Memory B cell (primary cell): ENCODE measurements at regions not wholly inside any gene's neighbourhood (a gene's known extent, or its start where the extent isn't known, plus 50 kb on each side); places are given as distances from the start of the nearest gene placed in this dataset.

Experiments
- ATAC-seq: fragments of 150-1000 bp; cut with Tn5 transposase; 2 replicates; pipeline ENCODE4 v1.10.0; 2021; ENCODE audit warnings: low read depth, mild to moderate bottlenecking, moderate library complexity
- DNase-seq, 2 donors: peaks; one replicate each; pipeline ENCODE4 v3.0.0; 2022; ENCODE audit warnings: low spot score in 2 of 2
- H3K27ac Mint-ChIP-seq: one replicate; pipeline ENCODE4 v1.8.0; 2022; ENCODE audit warnings: mild to moderate bottlenecking, moderate library complexity, mixed read lengths
- H3K27me3 Mint-ChIP-seq: one replicate; pipeline ENCODE4 v1.8.0; 2022; ENCODE audit warnings: mixed read lengths
- H3K36me3 Mint-ChIP-seq: one replicate; pipeline ENCODE4 v1.8.0; 2022; ENCODE audit warnings: mild to moderate bottlenecking, mixed read lengths
- H3K4me1 Mint-ChIP-seq: one replicate; pipeline ENCODE4 v1.8.0; 2022; ENCODE audit warnings: mixed read lengths
- H3K4me3 Mint-ChIP-seq: one replicate; pipeline ENCODE4 v1.8.0; 2022; ENCODE audit warnings: mild to moderate bottlenecking, moderate library complexity, mixed read lengths
- H3K9me3 Mint-ChIP-seq: one replicate; pipeline ENCODE4 v1.8.0; 2022; ENCODE audit warnings: mixed read lengths

- ATAC-seq, result no peak
- Mint-ChIP-seq H3K36me3 (no peaks in the 10 kb centered on the region), H3K27me3 (peaks cover 4% of the 10 kb centered on the region), H3K4me1 (no peaks in the 10 kb centered on the region), H3K9me3 (no peaks in the 10 kb centered on the region), H3K4me3 (no peak overlapping the region), H3K27ac (no peak overlapping the region)
- no peak for DNase-seq
Measured at GRCh38 chr14:104318558-104319490, 180.4 kb downstream of the KIF26A start.

DNA sequence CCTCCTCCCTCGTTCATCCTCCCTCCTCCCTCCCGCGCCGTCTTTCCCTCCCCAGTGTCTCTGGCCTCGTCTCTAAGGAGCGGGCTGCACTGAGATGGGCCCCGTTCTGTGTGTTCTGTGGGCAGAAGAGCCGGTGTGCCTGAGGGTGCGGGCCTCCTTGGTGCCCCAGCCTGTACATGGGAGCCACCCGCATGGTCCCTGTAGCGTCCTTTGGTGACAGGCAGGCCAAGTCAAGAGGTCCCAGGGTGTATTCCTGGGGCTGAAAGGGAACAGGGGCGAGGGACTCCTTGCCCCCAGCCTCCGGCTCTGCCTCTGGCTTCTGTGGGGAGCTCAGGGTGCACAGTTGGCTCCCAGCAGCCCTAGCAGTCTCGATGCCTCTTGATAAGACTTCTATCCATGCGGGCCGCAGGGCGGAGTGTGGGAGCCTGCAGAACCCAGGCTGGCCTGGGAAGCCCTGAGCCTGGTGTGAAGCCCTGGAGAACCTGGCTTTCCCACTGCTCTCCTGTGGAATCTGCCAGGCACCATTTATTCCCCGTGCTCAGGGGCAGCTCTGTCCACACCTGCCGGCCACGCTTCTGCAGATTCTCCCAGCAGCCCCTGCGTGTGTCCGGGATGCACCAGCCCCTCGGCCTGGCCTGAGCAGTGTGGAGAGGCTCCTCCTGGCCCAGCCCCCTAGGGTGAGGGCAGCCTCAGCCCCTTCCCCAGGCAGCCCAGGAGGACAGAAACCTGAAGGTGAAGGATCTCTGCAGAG lies 181.3 kb downstream of the KIF26A start:
- no peaks in the 10 kb centered on the region for H3K4me1 Mint-ChIP-seq
- H3K36me3 Mint-ChIP-seq, result no peaks in the 10 kb centered on the region
- DNase-seq (no peak), ATAC-seq (no peak)
- no peaks in the 10 kb centered on the region for H3K9me3 Mint-ChIP-seq
- H3K27me3 Mint-ChIP-seq, result peaks cover 4% of the 10 kb centered on the region
- H3K4me3 Mint-ChIP-seq, result no peak overlapping the region
- no peak overlapping the region for H3K27ac Mint-ChIP-seq

GRCh38 chr14:104320611-104321086 lies 182.3 kb downstream of the KIF26A start:
- DNase-seq, result no peak
- Mint-ChIP-seq H3K36me3 (no peaks in the 10 kb centered on the region), H3K9me3 (no peaks in the 10 kb centered on the region), H3K4me3 (no peak overlapping the region), H3K27ac (no peak overlapping the region), H3K27me3 (peaks cover 4% of the 10 kb centered on the region), H3K4me1 (no peaks in the 10 kb centered on the region)
- ATAC-seq, result no peak

DNA sequence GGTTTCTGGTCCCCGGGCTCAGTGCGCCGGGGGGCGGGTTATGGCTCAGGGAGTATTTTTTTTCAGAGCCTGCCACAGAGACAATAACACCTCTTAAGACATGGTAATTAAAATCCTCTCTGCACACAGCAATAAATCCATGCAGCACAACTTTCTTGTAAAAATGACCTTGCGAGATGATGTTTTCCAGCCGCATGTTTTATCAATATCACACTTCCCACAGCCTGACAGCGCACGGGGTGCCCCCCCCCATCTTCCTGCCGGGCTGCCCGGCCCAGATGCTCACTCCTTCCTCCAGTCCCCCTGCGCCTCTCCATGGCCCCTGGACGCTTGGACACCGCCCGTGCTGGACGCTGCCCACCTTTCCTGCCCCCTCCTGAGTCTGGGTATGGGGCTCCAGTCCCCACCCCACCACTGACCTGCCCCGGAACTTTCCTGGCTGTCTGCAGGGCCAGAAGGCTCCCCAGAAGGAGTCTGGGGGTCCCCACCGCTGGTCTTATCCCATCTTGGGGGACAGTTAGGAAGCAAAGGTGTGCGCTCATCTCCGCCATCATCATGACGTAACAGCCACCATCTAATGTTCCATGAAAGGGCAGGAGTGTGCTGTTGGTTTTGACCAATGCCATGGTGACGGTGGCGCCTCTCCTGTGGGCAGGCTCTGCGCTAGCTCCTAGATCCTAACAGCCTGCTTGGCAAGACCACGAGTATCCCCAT lies 182.9 kb downstream of the KIF26A start:
- ATAC-seq (no peak), DNase-seq (no peak)
- Mint-ChIP-seq H3K27ac (no peak overlapping the region), H3K4me3 (no peak overlapping the region), H3K4me1 (no peaks in the 10 kb centered on the region), H3K36me3 (no peaks in the 10 kb centered on the region), H3K27me3 (peaks cover 4% of the 10 kb centered on the region), H3K9me3 (no peaks in the 10 kb centered on the region)

DNA sequence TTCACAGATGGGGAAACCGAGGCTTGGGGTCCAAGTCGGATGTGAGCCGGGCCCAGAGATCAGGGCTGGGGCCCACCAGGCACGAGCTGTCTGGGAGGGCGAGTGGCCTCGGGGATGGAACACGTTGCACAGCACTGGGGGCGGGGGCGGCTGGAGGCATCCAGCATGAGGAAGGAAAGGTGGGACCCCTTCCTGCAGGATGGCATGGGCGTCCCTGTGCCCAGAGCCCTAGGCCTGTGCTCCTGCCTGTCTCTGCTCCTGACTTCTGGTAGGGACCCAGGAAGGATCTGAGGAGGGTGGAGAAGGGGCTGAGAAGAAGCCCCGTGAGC lies 183.4 kb downstream of the KIF26A start:
- ATAC-seq (no peak), DNase-seq (no peak)
- Mint-ChIP-seq H3K27ac (no peak overlapping the region), H3K36me3 (no peaks in the 10 kb centered on the region), H3K9me3 (no peaks in the 10 kb centered on the region), H3K4me1 (no peaks in the 10 kb centered on the region), H3K4me3 (no peak overlapping the region), H3K27me3 (peaks cover 4% of the 10 kb centered on the region)

DNA sequence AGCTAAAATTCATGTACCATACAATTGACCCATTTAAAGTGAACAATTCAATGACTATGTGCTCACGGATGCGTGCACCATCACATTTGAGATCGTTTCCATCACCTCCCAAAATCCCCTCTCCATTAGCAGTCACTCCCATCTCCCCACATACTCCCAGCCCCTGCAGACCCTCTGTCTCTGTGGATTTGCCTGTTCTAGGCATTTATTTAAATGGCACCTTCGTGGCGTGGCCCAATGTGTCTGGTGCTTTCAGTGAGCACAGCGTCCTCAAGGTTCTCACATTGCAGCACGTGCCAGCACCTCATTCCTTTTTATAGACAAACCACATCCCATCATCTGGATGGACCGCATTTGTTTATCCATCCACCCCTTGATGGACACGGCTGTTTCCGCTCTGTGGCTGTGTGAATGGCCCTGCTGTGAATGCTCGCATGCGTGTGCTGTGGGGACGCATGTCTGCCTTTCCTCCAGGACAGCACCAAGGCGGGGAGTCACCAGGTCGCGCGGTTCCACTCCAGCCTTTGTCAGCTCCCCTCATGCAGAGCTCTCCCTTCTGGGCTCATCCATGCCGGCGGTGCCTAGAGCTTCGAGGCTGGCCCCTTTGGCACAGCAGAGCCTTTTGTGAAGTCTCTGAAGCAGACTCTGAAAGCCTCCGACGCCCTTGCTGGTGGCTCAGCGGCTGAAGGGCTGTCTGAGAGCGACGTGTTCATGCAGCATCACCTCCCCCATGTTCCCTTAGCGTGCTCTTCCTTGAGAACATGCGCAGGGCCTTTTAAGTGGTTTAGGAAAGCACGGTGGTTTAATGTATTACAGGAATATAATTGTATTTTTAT lies 184.4 kb downstream of the KIF26A start:
- ATAC-seq, result no peak
- DNase-seq, result no peak
- H3K4me3 Mint-ChIP-seq, result no peak overlapping the region
- H3K36me3 Mint-ChIP-seq, result no peaks in the 10 kb centered on the region
- peaks cover 4% of the 10 kb centered on the region for H3K27me3 Mint-ChIP-seq
- H3K4me1 Mint-ChIP-seq, result no peaks in the 10 kb centered on the region
- H3K9me3 Mint-ChIP-seq, result no peaks in the 10 kb centered on the region
- no peak overlapping the region for H3K27ac Mint-ChIP-seq

GRCh38 chr14:104323551-104324175 lies 185.3 kb downstream of the KIF26A start:
- Mint-ChIP-seq H3K4me3 (no peak overlapping the region), H3K9me3 (no peaks in the 10 kb centered on the region), H3K27ac (no peak overlapping the region), H3K27me3 (peaks cover 6% of the 10 kb centered on the region), H3K36me3 (no peaks in the 10 kb centered on the region), H3K4me1 (no peaks in the 10 kb centered on the region)
- DNase-seq, result no peak
- ATAC-seq, result no peak

- ATAC-seq, result no peak
- no peak for DNase-seq
- Mint-ChIP-seq H3K27me3 (peaks cover 4% of the 10 kb centered on the region), H3K36me3 (peaks cover 4% of the 10 kb centered on the region), H3K9me3 (peaks cover 12% of the 10 kb centered on the region), H3K27ac (no peak overlapping the region), H3K4me1 (no peaks in the 10 kb centered on the region), H3K4me3 (no peak overlapping the region)
Measured at GRCh38 chr14:104326848-104327247, 188.5 kb downstream of the KIF26A start.

DNA sequence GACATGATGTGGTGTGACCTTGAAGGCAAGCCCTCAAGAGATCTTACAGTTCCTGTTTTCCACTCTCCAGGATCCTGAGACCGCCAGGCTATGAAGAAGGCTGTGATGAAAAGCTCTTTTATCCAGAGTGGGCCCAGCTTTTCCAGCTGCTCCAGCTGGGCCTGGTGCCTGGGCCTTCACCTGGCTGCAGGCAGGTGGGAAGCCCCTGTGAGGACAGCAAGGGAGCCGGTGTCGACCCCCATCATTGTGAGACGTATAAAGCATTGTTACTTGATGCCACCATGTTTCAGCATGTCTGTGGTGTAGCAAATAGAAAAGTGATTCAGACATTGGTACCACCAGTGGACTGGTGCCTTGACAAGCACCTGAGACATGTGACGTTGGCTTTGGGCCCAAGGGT lies 190.2 kb downstream of the KIF26A start:
- Mint-ChIP-seq H3K27ac (no peak overlapping the region), H3K9me3 (peaks cover 12% of the 10 kb centered on the region), H3K27me3 (peaks cover 2% of the 10 kb centered on the region), H3K4me3 (no peak overlapping the region), H3K4me1 (no peaks in the 10 kb centered on the region), H3K36me3 (peaks cover 4% of the 10 kb centered on the region)
- no peak for DNase-seq
- ATAC-seq, result no peak

GRCh38 chr14:104329793-104330192 lies 191.4 kb downstream of the KIF26A start:
- Mint-ChIP-seq H3K9me3 (peaks cover 12% of the 10 kb centered on the region), H3K27me3 (peaks cover 2% of the 10 kb centered on the region), H3K27ac (no peak overlapping the region), H3K36me3 (peaks cover 4% of the 10 kb centered on the region), H3K4me1 (no peaks in the 10 kb centered on the region), H3K4me3 (no peak overlapping the region)
- DNase-seq, result no peak
- no peak for ATAC-seq

DNA sequence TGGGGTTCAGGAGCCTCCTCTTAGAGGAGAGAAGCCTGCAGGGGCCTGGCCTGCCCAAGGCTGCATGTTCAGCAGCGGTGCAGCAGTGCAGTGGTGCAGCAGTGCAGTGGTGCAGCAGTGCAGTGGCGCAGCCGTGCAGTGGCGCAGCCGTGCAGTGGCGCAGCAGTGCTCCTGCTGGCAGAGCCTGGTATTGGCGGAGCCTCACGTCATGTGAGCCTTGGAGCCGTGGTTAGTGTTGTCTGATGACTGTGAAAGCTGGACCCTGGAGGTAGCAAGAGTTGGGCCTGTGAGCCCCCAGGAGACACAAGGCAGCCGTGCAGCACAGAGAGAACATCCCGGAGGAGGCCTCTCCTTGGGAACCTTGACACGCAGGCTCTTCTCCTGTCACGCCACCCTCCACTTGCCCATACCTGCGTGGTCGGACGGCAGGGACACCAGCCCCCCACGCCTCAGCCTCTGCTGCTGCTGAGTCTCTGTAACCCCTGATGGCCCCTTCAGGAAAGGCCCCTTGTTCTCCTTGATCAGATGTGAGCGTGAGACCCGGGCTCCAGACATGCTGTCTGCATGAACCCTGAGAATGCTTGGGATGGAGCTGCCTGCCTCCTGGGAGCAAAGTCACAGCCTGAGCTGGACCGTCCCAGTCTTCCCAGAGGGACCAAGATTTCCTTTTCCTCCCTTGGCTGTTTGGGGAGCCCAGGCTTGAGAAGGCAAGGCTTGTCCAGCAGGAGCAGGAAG lies 193.7 kb downstream of the KIF26A start:
- Mint-ChIP-seq H3K27ac (no peak overlapping the region), H3K36me3 (peaks cover 4% of the 10 kb centered on the region), H3K4me1 (no peaks in the 10 kb centered on the region), H3K4me3 (no peak overlapping the region), H3K9me3 (peaks cover 12% of the 10 kb centered on the region), H3K27me3 (peaks cover 2% of the 10 kb centered on the region)
- ATAC-seq, result no peak
- DNase-seq, result no peak

DNA sequence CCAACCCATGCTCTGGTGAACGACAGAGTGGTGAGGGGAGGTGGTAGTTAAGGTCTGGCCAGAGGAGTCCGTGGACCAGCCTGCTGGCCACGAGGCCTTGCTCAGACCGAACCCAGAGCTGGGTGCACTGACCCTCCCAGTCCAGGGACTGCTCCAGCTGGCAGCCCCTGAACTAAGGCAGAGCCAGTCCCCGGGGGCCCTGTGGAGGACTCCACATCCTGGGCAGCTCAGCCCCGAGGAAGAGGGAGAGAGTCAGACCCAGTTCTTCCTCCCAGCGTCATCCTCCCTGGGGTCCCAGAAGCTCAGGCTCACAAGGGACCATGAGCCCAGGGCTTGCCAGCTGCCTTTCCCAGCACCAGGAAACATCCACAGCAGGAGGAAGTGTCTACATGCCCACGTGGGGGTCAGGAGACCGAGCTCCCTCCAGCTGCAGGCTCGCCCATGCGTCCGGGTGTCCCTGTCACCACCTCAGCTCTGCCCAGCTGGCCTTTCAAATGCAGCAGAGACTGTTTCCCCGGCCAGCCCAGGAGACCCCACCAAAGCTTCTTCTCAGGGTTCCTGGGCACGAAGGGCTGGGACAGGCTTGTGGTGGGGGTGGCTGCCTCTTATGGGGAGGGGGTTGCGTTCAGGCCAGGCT lies 194.4 kb downstream of the KIF26A start:
- Mint-ChIP-seq H3K27me3 (peaks cover 2% of the 10 kb centered on the region), H3K27ac (no peak overlapping the region), H3K9me3 (peaks cover 12% of the 10 kb centered on the region), H3K4me1 (no peaks in the 10 kb centered on the region), H3K4me3 (no peak overlapping the region), H3K36me3 (peaks cover 4% of the 10 kb centered on the region)
- DNase-seq (no peak), ATAC-seq (no peak)
